ENCODE measurements at regions not wholly inside any gene's neighbourhood (a gene's known extent, or its start where the extent isn't known, plus 50 kb on each side); places are given as distances from the start of the nearest gene placed in this dataset.

DNA sequence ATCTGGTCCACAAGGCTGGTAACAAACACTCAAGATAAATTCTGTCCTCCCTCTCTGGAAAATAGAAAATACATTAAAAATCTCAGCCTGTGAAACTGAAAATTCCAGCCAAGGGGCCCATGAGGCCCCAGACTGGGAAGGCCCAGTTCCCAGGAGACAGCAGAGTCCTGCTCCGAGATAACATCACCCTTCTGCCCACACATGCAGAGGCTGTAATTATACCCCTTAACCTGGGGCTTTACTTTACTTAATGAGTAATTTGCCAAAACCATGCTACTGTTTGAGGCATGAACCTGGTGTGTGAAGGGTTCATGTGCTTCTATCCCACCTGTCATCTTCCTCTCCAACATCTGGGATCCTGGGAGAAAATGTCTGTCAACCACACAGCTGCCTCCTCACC is 398.9 kb upstream of the SULF2 start:
- TF ChIP-seq, protein P1, sequence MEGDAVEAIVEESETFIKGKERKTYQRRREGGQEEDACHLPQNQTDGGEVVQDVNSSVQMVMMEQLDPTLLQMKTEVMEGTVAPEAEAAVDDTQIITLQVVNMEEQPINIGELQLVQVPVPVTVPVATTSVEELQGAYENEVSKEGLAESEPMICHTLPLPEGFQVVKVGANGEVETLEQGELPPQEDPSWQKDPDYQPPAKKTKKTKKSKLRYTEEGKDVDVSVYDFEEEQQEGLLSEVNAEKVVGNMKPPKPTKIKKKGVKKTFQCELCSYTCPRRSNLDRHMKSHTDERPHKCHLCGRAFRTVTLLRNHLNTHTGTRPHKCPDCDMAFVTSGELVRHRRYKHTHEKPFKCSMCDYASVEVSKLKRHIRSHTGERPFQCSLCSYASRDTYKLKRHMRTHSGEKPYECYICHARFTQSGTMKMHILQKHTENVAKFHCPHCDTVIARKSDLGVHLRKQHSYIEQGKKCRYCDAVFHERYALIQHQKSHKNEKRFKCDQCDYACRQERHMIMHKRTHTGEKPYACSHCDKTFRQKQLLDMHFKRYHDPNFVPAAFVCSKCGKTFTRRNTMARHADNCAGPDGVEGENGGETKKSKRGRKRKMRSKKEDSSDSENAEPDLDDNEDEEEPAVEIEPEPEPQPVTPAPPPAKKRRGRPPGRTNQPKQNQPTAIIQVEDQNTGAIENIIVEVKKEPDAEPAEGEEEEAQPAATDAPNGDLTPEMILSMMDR (IDR thresholded peaks at IDR 0.05; ENCODE audit: insufficient read depth, low read depth, low read length) = no peak
- ChIA-PET POLR2A (no interaction called here), CTCF (interaction anchor here (0.8 kb wide), 1 partner anchor 42 kb away, joined by 3 read pairs; no protein-coding TSS in a partner anchor)
- H3K27me3 ChIP-seq (ENCODE audit: control insufficient read depth, insufficient read depth, low read length) = no peaks in the 10 kb centered on the region
- no peaks in the 10 kb centered on the region for H3K36me3 ChIP-seq (ENCODE audit: control insufficient read depth, insufficient read depth, low read length)
- no peak for DNase-seq (ENCODE audit: low read depth)
- no peak overlapping the region for H3K4me3 ChIP-seq (ENCODE audit: low read depth, low read length)

DNA sequence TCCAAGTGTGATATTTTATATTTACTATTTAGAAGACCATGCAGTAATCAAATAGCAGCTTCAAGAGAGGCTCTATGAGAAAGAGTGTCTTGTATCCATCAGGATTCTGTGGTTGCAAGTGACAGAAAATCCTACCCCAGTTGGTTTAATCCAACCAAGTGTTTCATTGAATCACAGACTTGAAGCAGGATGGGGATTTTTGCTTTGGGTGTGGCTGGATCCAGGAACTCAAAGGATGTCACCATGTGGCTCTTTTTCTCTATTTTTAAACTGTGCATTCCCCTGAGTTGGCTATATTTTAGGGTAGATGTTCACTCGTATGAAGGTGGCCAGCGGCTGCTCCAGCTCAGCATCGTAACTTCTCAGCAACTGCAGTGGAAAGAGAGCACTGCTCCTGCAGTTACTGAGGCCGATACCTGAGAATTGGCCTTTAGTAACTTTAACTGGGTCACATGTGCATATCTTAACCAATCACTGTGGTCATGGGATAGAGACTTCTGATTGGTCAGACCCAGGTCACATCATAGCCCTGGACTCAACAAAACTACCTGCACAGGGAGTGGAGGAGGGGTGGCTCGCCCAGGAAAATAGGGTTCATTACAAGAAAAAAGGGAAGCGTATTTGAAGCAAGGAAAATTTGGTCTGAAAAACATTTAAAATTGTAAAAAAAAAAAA is 396.1 kb upstream of the SULF2 start:
- DNase-seq (ENCODE audit: low read depth) = no peak
- Histone ChIP-seq H3K36me3 (ENCODE audit: control insufficient read depth, insufficient read depth, low read length) (no peaks in the 10 kb centered on the region), H3K4me3 (ENCODE audit: low read depth, low read length) (no peak overlapping the region), H3K27me3 (ENCODE audit: control insufficient read depth, insufficient read depth, low read length) (peaks cover 3% of the 10 kb centered on the region)
- ChIA-PET CTCF (interaction anchor here (0.6 to 2.2 kb wide), 3 partner anchors 9 to 439 kb away, joined by 3 to 6 read pairs (median 4); no protein-coding TSS in a partner anchor), POLR2A (no interaction called here)
- TF ChIP-seq, protein P1 (IDR thresholded peaks at IDR 0.05; ENCODE audit: insufficient read depth, low read depth, low read length) = no peak

DNA sequence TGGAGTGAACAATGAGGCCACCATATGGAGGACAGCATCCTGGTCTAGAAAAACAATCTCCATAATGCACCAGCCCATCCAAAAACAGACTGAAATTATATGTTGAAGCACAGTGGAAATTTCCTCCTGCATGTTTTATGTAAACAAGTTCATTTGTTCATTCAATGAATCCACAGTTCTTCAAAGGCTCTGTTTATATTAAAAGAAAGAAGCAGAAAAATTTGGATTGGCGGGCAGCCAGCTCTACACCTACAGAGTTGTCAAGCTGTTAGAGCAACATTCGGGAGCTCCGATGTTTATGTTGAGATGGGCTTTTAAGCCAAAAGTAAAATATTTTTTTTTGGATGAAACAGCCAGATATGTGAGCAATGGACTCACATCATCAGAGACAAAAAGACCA is 395.3 kb upstream of the SULF2 start:
- POLR2A ChIA-PET = no interaction called here
- TF ChIP-seq, protein P1 (IDR thresholded peaks at IDR 0.05; ENCODE audit: insufficient read depth, low read depth, low read length) = no peak
- H3K36me3 ChIP-seq (ENCODE audit: control insufficient read depth, insufficient read depth, low read length) = no peaks in the 10 kb centered on the region
- CTCF ChIA-PET = interaction anchor here (1.0 to 2.2 kb wide), 3 partner anchors 9 to 440 kb away, joined by 3 to 6 read pairs (median 4); no protein-coding TSS in a partner anchor
- H3K27me3 ChIP-seq (ENCODE audit: control insufficient read depth, insufficient read depth, low read length) = peaks cover 3% of the 10 kb centered on the region
- no peak overlapping the region for H3K4me3 ChIP-seq (ENCODE audit: low read depth, low read length)
- DNase-seq (ENCODE audit: low read depth) = no peak

DNA sequence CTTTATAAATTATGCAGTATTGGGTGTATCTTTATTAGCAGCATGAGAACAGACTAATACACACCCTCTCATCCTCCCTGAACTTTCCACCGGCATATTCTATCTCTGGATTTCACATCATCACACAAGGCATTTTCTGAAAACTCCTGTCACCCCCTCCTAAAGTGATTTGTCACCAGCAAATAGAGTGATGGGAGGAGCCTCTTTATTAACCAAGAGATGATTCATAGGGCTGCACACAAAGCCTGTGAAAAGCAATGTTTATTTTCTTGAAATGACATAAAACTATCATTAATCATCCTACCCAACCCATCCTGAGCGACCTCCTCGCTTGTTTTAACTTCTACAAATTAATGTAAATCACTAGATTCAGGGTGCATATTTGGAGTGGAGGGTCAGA is 394.7 kb upstream of the SULF2 start:
- ChIA-PET CTCF (interaction anchor here (1.0 to 2.2 kb wide), 3 partner anchors 9 to 440 kb away, joined by 3 to 6 read pairs (median 4); no protein-coding TSS in a partner anchor), POLR2A (no interaction called here)
- TF ChIP-seq, protein P1 (IDR thresholded peaks at IDR 0.05; ENCODE audit: insufficient read depth, low read depth, low read length) = no peak
- Histone ChIP-seq H3K27me3 (ENCODE audit: control insufficient read depth, insufficient read depth, low read length) (peaks cover 3% of the 10 kb centered on the region), H3K4me3 (ENCODE audit: low read depth, low read length) (no peak overlapping the region), H3K36me3 (ENCODE audit: control insufficient read depth, insufficient read depth, low read length) (no peaks in the 10 kb centered on the region)
- DNase-seq (ENCODE audit: low read depth) = no peak

DNA sequence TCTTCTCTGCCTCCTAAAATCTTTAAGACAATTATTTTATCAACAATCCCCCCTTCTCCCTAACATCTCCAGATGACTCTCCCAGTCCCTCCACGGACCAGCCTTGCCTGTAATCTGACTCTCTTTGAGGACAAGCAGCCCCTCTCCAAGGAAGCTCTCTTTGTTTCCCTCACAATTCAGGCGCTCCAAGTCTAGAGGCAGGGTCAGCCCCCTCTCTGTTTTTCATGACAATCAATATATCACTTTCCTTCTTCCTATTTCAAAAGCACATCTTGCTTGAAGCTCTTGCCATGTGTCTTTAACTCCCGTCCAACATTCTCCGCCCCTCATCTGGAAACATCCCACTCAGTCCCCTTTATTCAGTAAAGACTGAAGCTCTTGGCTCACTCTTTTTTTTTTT is 393.4 kb upstream of the SULF2 start:
- ChIA-PET CTCF (interaction anchor here (1.6 kb wide), 1 partner anchor 8 kb away, joined by 4 read pairs; no protein-coding TSS in a partner anchor), POLR2A (no interaction called here)
- no peaks in the 10 kb centered on the region for H3K36me3 ChIP-seq (ENCODE audit: control insufficient read depth, insufficient read depth, low read length)
- DNase-seq (ENCODE audit: low read depth) = no peak
- peaks cover 8% of the 10 kb centered on the region for H3K27me3 ChIP-seq (ENCODE audit: control insufficient read depth, insufficient read depth, low read length)
- TF ChIP-seq, protein P1 (IDR thresholded peaks at IDR 0.05; ENCODE audit: insufficient read depth, low read depth, low read length) = no peak
- H3K4me3 ChIP-seq (ENCODE audit: low read depth, low read length) = no peak overlapping the region
